Muscle layer of colon (tissue), 2 donors: ENCODE measurements at regions not wholly inside any gene's neighbourhood (a gene's known extent, or its start where the extent isn't known, plus 50 kb on each side); places are given as distances from the start of the nearest gene placed in this dataset.

Experiments
- H3K27ac ChIP-seq: one replicate; pipeline ENCODE4 v1.7.0; 2013; ENCODE audit warnings: low read depth, mild to moderate bottlenecking, low read length, moderate library complexity
- H3K27me3 ChIP-seq, 2 donors: one replicate each; pipeline ENCODE4 v1.7.0; 2013; ENCODE audit warnings: low read length in 2 of 2, mild to moderate bottlenecking in 2 of 2; ENCODE audit not compliant: insufficient read depth in 2 of 2, control insufficient read depth in 1 of 2
- H3K36me3 ChIP-seq: one replicate; pipeline ENCODE4 v1.7.0; 2013; ENCODE audit warnings: mild to moderate bottlenecking, low read length; ENCODE audit not compliant: insufficient read depth
- H3K4me1 ChIP-seq: one replicate; pipeline ENCODE4 v1.7.0; 2013; ENCODE audit warnings: mild to moderate bottlenecking, low read length; ENCODE audit not compliant: insufficient read depth
- H3K4me3 ChIP-seq, 2 donors: one replicate each; pipeline ENCODE4 v1.7.0; 2013; ENCODE audit warnings: low read length in 2 of 2, low read depth in 1 of 2, mild to moderate bottlenecking in 1 of 2, moderate library complexity in 1 of 2
- H3K9ac ChIP-seq: one replicate; pipeline ENCODE4 v1.7.0; 2013; ENCODE audit warnings: low read length
- H3K9me3 ChIP-seq: one replicate; pipeline ENCODE4 v1.7.0; 2013; ENCODE audit warnings: mild to moderate bottlenecking, low read length
- donor health status: abdominal sarcoma.
- donor health status: Adenocarcinoma of cecum.

- H3K4me3 ChIP-seq = no peak overlapping the region
- H3K4me1 ChIP-seq = no peaks in the 10 kb centered on the region
- no peaks in the 10 kb centered on the region for H3K9me3 ChIP-seq
- no peak overlapping the region for H3K9ac ChIP-seq
- no peaks in the 10 kb centered on the region for H3K27me3 ChIP-seq
- no peaks in the 10 kb centered on the region for H3K36me3 ChIP-seq
- H3K27ac ChIP-seq = no peak overlapping the region
Measured at GRCh38 chr16:62615526-62615925, 579.3 kb upstream of the CDH8 start.

GRCh38 chr16:62610291-62610690 is 574.1 kb upstream of the CDH8 start:
- Histone ChIP-seq H3K9me3 (no peaks in the 10 kb centered on the region), H3K4me1 (no peaks in the 10 kb centered on the region), H3K4me3 (no peak overlapping the region), H3K27ac (no peak overlapping the region), H3K27me3 (no peaks in the 10 kb centered on the region), H3K9ac (no peak overlapping the region), H3K36me3 (no peaks in the 10 kb centered on the region)

GRCh38 chr16:62602790-62603189 is 566.6 kb upstream of the CDH8 start:
- Histone ChIP-seq H3K9ac (no peak overlapping the region), H3K4me1 (no peaks in the 10 kb centered on the region), H3K27ac (no peak overlapping the region), H3K36me3 (no peaks in the 10 kb centered on the region), H3K4me3 (no peak overlapping the region), H3K27me3 (no peaks in the 10 kb centered on the region), H3K9me3 (no peaks in the 10 kb centered on the region)

GRCh38 chr16:62597875-62598274 is 561.6 kb upstream of the CDH8 start:
- H3K4me1 ChIP-seq = no peaks in the 10 kb centered on the region
- H3K27ac ChIP-seq = no peak overlapping the region

GRCh38 chr16:62596584-62596983 is 560.3 kb upstream of the CDH8 start:
- no peak overlapping the region for H3K9ac ChIP-seq

More at GRCh38 chr16:62597875-62598274, 561.6 kb upstream of the CDH8 start:
- H3K9me3 ChIP-seq = no peaks in the 10 kb centered on the region
- no peaks in the 10 kb centered on the region for H3K27me3 ChIP-seq
- H3K9ac ChIP-seq = no peak overlapping the region
- H3K4me3 ChIP-seq = no peak overlapping the region
- H3K36me3 ChIP-seq = no peaks in the 10 kb centered on the region

GRCh38 chr16:62596125-62596524 is 559.9 kb upstream of the CDH8 start:
- H3K9ac ChIP-seq = no peak overlapping the region
- no peak overlapping the region for H3K4me3 ChIP-seq
- H3K27ac ChIP-seq = no peak overlapping the region
- no peaks in the 10 kb centered on the region for H3K9me3 ChIP-seq
- no peaks in the 10 kb centered on the region for H3K4me1 ChIP-seq
- H3K27me3 ChIP-seq = no peaks in the 10 kb centered on the region
- no peaks in the 10 kb centered on the region for H3K36me3 ChIP-seq

More at GRCh38 chr16:62596584-62596983, 560.3 kb upstream of the CDH8 start:
- Histone ChIP-seq H3K27me3 (no peaks in the 10 kb centered on the region), H3K4me3 (no peak overlapping the region), H3K27ac (no peak overlapping the region), H3K4me1 (no peaks in the 10 kb centered on the region), H3K36me3 (no peaks in the 10 kb centered on the region), H3K9me3 (no peaks in the 10 kb centered on the region)

- H3K27me3 ChIP-seq = no peaks in the 10 kb centered on the region
- H3K4me3 ChIP-seq = no peak overlapping the region
- no peak overlapping the region for H3K27ac ChIP-seq
- H3K9ac ChIP-seq = no peak overlapping the region
- H3K36me3 ChIP-seq = no peaks in the 10 kb centered on the region
- no peaks in the 10 kb centered on the region for H3K9me3 ChIP-seq
- no peaks in the 10 kb centered on the region for H3K4me1 ChIP-seq
Measured at GRCh38 chr16:62586128-62586862, 550.1 kb upstream of the CDH8 start.

- Histone ChIP-seq H3K9ac (no peak overlapping the region), H3K4me3 (no peak overlapping the region), H3K4me1 (no peaks in the 10 kb centered on the region), H3K27me3 (no peaks in the 10 kb centered on the region), H3K36me3 (no peaks in the 10 kb centered on the region), H3K27ac (no peak overlapping the region), H3K9me3 (no peaks in the 10 kb centered on the region)
Measured at GRCh38 chr16:62585041-62585545, 548.9 kb upstream of the CDH8 start.

GRCh38 chr16:62583414-62583813 is 547.2 kb upstream of the CDH8 start:
- Histone ChIP-seq H3K9ac (no peak overlapping the region), H3K36me3 (no peaks in the 10 kb centered on the region), H3K4me1 (no peaks in the 10 kb centered on the region), H3K27me3 (no peaks in the 10 kb centered on the region), H3K4me3 (no peak overlapping the region), H3K27ac (no peak overlapping the region), H3K9me3 (no peaks in the 10 kb centered on the region)

GRCh38 chr16:62573466-62573865 is 537.2 kb upstream of the CDH8 start:
- no peaks in the 10 kb centered on the region for H3K36me3 ChIP-seq
- no peak overlapping the region for H3K4me3 ChIP-seq
- H3K9ac ChIP-seq = no peak overlapping the region
- H3K27me3 ChIP-seq = no peaks in the 10 kb centered on the region
- no peaks in the 10 kb centered on the region for H3K9me3 ChIP-seq
- H3K27ac ChIP-seq = no peak overlapping the region
- no peaks in the 10 kb centered on the region for H3K4me1 ChIP-seq

GRCh38 chr16:62568926-62569325 is 532.7 kb upstream of the CDH8 start:
- Histone ChIP-seq H3K9ac (no peak overlapping the region), H3K27ac (no peak overlapping the region), H3K9me3 (no peaks in the 10 kb centered on the region), H3K4me1 (no peaks in the 10 kb centered on the region), H3K4me3 (no peak overlapping the region), H3K36me3 (no peaks in the 10 kb centered on the region), H3K27me3 (no peaks in the 10 kb centered on the region)

GRCh38 chr16:62565706-62566105 is 529.5 kb upstream of the CDH8 start:
- no peaks in the 10 kb centered on the region for H3K9me3 ChIP-seq
- H3K27me3 ChIP-seq = no peaks in the 10 kb centered on the region
- H3K4me1 ChIP-seq = no peaks in the 10 kb centered on the region
- H3K9ac ChIP-seq = no peak overlapping the region
- H3K36me3 ChIP-seq = no peaks in the 10 kb centered on the region
- H3K4me3 ChIP-seq = no peak overlapping the region
- H3K27ac ChIP-seq = no peak overlapping the region
